Dendritic cell treated with granulocyte-macrophage colony-stimulating factor and Interleukin-4, amounts not matched to agents 40 ng/mL and 50 ng/mL, for 4 days (primary cell): ENCODE measurements at regions not wholly inside any gene's neighbourhood (a gene's known extent, or its start where the extent isn't known, plus 50 kb on each side); places are given as distances from the start of the nearest gene placed in this dataset.

ENCODE experiments used
- H3K27ac Mint-ChIP-seq: one replicate; pipeline ENCODE4 v1.8.0; 2022; ENCODE audit warnings: mild to moderate bottlenecking, mixed read lengths
- H3K27me3 Mint-ChIP-seq: one replicate; pipeline ENCODE4 v1.8.0; 2022; ENCODE audit warnings: mild to moderate bottlenecking, mixed read lengths
- H3K36me3 Mint-ChIP-seq: one replicate; pipeline ENCODE4 v1.8.0; 2022; ENCODE audit warnings: low read depth, mixed read lengths
- H3K4me1 Mint-ChIP-seq: one replicate; pipeline ENCODE4 v1.8.0; 2022; ENCODE audit warnings: low read depth, mixed read lengths
- H3K4me3 Mint-ChIP-seq: one replicate; pipeline ENCODE4 v1.8.0; 2022; ENCODE audit warnings: mild to moderate bottlenecking, moderate library complexity, mixed read lengths
- H3K9me3 Mint-ChIP-seq: one replicate; pipeline ENCODE4 v1.8.0; 2022; ENCODE audit warnings: mixed read lengths
- intact Hi-C: fragments of 100-400 bp; cut with micrococcal nuclease; formaldehyde crosslinking; loops from one replicate; pipeline ENCODE4 v1.15.0; 2022

DNA sequence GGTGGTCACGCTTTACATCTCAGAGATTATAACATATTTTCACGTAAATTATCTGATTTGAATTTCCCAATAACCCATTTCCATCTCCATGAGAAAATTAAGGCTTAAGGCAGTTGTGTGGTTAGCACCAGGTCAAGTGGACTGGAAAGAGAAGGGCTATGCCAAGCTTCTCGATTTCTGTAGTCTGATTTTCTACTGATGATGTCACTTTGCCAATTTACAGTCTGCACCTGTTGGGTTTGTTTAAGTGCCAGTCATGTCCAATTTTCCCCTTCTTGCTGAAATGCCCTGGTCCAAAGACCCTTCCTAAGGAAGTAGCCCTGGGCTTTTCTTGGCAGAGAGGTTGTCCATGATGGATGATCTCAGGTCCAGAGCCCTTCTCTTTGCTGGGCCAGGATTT lies 562.3 kb upstream of the BTBD3 start:
- no peak overlapping the region for H3K27ac Mint-ChIP-seq
- H3K36me3 Mint-ChIP-seq: no peaks in the 10 kb centered on the region
- no peak overlapping the region for H3K4me3 Mint-ChIP-seq
- no peaks in the 10 kb centered on the region for H3K9me3 Mint-ChIP-seq
- no peaks in the 10 kb centered on the region for H3K27me3 Mint-ChIP-seq
- peaks cover 5% of the 10 kb centered on the region for H3K4me1 Mint-ChIP-seq
- intact Hi-C loops: no loop called here

DNA sequence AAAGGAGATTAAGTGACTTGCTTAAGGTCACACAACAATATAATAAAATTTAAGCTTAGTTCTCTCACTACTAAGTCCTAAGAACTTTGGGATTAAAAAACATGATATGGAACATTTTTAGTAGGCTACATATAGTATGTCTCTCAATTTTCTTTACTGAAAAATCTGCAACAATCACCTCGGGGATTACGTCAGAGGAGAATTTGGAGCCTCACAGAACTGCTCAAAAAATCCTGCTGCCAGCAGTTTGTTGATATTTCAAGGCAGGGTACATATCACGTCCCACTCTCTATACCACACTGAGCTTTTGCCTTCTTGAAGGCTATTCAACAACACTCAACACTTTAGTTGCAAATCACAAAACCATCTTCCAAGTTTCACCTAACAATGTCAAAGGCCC lies 561.6 kb upstream of the BTBD3 start:
- Mint-ChIP-seq H3K4me3 (no peak overlapping the region), H3K9me3 (no peaks in the 10 kb centered on the region), H3K27me3 (no peaks in the 10 kb centered on the region), H3K27ac (no peak overlapping the region), H3K36me3 (no peaks in the 10 kb centered on the region), H3K4me1 (no peaks in the 10 kb centered on the region)
- intact Hi-C loops: no loop called here

DNA sequence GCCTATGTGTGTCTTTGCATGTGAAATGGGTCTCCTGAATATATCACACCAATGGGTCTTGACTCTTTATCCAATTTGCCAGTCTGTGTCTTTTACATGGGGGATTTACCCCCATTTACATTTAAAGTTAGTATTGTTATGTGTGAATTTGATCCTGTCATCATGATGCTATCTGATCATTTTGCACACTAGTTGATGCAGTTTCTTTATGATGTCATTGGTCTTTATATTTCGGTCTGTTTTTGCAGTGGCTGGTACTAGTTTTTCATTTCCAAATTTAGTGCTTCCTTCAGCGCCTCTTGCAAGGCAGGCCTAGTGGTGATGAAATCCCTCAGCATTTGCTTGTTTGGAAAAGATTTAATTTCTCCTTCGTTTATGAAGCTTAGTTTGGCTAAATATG lies 555.2 kb upstream of the BTBD3 start:
- no peaks in the 10 kb centered on the region for H3K27me3 Mint-ChIP-seq
- H3K4me1 Mint-ChIP-seq: no peaks in the 10 kb centered on the region
- peaks cover 27% of the 10 kb centered on the region for H3K9me3 Mint-ChIP-seq
- no peak overlapping the region for H3K4me3 Mint-ChIP-seq
- intact Hi-C loops: no loop called here
- H3K27ac Mint-ChIP-seq: no peak overlapping the region
- H3K36me3 Mint-ChIP-seq: no peaks in the 10 kb centered on the region

DNA sequence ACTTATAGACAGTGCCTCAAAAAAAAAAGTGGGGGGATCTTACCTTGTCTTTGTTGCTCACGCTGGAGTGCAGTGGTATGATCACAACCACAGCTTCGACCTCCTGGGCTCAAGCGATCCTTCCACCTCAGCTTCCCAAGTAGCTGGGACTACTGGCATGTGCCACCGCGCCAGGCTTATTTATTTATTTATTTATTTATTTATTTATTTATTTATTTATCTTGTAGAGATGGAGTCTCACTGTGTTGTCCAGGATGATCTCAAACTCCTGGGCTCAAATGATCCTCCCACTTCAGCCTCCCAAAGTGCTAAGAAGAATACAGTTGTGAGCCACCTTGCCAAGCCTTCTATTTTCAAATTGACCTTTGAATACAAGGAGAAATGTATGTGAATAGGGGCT lies 553.0 kb upstream of the BTBD3 start:
- Mint-ChIP-seq H3K36me3 (no peaks in the 10 kb centered on the region), H3K4me3 (no peak overlapping the region), H3K27ac (no peak overlapping the region), H3K9me3 (peaks cover 27% of the 10 kb centered on the region), H3K27me3 (no peaks in the 10 kb centered on the region), H3K4me1 (no peaks in the 10 kb centered on the region)
- intact Hi-C loops: no loop called here

DNA sequence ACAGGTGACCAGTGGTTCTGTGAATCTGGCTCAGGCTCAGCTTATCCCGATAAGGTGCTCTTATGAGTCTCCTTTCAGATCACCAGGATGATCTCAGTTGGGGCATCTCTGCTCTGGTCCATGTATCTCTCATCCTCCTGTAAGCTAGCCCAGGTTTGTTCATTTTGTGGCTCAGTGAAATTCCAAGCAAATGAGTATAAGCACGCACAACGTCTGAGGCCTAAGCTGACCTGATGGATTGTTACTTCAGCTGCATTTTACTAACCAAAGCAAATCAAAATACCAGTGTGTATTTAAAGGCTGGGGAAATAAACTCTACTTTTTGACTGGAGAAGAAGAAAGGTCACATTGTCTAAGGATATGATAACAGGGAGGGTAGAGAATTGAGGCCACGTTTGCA lies 551.0 kb upstream of the BTBD3 start:
- H3K4me3 Mint-ChIP-seq: no peak overlapping the region
- H3K9me3 Mint-ChIP-seq: peaks cover 27% of the 10 kb centered on the region
- no peaks in the 10 kb centered on the region for H3K27me3 Mint-ChIP-seq
- no peaks in the 10 kb centered on the region for H3K4me1 Mint-ChIP-seq
- intact Hi-C loops: no loop called here
- no peak overlapping the region for H3K27ac Mint-ChIP-seq
- H3K36me3 Mint-ChIP-seq: no peaks in the 10 kb centered on the region

DNA sequence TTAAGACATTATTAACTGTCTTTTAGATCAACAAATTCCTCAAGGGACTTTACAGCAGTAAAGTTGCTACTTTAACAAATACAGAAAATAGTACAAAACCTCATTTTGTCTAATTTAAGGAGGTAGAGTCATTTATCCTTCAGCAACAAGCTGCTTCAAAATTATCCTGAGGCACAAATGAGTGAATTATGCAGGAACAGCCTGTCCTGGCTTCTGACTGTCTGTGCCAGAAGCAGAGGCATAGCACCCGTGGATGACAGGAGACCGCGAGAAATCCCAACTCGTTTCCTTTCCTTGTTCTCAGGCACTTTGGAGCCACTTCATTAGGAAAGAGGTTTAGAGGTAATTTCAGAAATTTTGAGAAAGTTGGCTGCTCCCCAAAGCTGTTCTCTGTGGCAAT lies 549.2 kb upstream of the BTBD3 start:
- Mint-ChIP-seq H3K36me3 (no peaks in the 10 kb centered on the region), H3K27ac (no peak overlapping the region), H3K27me3 (no peaks in the 10 kb centered on the region), H3K9me3 (peaks cover 8% of the 10 kb centered on the region), H3K4me1 (no peaks in the 10 kb centered on the region), H3K4me3 (no peak overlapping the region)
- intact Hi-C loops: no loop called here

DNA sequence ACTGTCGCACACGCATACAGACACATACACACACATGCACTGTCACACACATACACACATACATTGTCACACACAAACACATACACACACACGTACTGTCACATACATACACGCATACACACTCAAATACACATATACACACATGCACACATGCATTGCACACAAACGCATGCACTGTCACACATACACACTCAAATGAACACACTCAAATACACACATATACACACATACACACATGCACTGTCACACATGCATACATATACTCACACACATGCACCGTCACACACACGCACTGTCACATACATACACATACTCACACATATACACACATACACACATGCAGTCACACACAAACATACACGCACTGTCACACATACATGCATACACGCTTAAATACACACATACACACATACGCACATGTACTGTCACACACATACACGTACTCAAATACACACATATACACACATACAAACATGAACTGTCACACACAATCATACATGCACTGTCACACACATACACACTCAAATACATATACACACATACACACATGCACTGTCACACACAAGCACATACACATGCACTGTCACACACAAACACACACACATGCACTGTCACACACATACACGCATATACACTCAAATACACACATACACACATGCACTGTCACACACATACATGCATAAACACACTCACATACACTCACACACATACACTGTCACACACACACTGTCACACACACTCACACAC lies 548.6 kb upstream of the BTBD3 start:
- Mint-ChIP-seq H3K27ac (no peak overlapping the region), H3K9me3 (peaks cover 2% of the 10 kb centered on the region), H3K4me3 (no peak overlapping the region), H3K4me1 (no peaks in the 10 kb centered on the region), H3K27me3 (no peaks in the 10 kb centered on the region), H3K36me3 (no peaks in the 10 kb centered on the region)
- intact Hi-C loops: no loop called here

DNA sequence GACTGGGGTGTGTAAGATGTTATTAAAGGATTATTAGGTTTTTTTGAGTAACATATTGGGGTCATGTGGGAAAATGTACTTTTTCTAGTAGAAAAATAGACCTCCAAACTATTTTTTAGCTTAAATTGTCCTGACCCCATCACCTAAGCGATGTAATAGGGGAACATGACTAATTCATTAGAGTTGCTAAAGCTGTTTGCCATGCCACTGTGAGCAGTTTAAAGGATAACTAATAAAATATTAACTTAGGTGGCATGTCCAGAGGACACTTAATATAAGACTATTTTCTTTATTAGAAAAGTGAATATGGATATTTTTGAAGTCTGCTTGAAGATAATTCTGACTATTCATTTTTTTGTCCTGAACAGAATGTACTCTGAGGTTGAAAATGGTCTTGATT lies 545.9 kb upstream of the BTBD3 start:
- Mint-ChIP-seq H3K4me3 (no peak overlapping the region), H3K27ac (no peak overlapping the region), H3K36me3 (no peaks in the 10 kb centered on the region), H3K9me3 (no peaks in the 10 kb centered on the region), H3K27me3 (no peaks in the 10 kb centered on the region), H3K4me1 (no peaks in the 10 kb centered on the region)
- intact Hi-C loops: no loop called here

DNA sequence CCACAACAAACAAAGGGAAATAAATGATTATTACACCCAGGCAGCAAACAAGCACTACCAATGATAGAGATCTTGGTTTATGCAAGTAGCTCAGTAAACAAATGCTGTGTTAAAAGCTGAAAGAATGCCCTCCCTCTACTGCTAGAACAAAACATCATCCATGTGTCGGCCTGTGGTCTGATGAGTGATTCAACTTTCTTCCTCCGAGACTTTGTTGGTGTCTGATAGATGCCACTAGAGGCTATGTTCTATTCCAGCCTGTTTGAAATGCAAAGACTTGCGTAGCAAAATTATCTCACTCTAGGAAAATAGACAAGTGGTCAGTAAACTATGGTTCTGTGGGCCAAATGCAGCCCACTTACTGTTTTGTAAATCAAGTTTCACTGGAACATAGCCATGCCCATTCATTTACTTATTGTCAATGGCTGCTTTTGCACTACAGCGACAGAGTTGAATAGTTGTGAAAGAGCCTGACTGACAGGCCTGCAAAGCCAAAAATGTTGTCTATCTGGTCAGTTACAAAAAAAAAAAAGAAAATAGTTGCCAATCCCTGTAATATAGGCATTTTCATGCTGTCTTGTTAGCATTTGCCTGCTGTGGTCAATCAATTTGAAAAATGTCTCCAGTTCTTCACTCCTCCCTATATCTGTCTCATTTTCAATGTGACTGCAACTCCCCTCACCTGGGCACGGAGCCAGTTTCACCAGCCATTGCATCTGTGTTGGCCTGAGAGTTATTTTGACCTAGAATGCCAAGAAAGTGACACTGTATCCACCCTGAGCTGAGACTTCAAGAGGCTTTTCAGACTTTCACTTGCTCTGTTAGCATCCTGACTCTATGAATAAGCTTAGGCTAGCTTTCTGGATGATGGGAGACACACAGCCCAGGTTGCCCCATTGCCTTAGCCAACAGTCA lies 544.6 kb upstream of the BTBD3 start:
- no peaks in the 10 kb centered on the region for H3K9me3 Mint-ChIP-seq
- H3K27ac Mint-ChIP-seq: no peak overlapping the region
- no peaks in the 10 kb centered on the region for H3K4me1 Mint-ChIP-seq
- H3K27me3 Mint-ChIP-seq: no peaks in the 10 kb centered on the region
- intact Hi-C loops: no loop called here
- no peak overlapping the region for H3K4me3 Mint-ChIP-seq
- H3K36me3 Mint-ChIP-seq: no peaks in the 10 kb centered on the region

DNA sequence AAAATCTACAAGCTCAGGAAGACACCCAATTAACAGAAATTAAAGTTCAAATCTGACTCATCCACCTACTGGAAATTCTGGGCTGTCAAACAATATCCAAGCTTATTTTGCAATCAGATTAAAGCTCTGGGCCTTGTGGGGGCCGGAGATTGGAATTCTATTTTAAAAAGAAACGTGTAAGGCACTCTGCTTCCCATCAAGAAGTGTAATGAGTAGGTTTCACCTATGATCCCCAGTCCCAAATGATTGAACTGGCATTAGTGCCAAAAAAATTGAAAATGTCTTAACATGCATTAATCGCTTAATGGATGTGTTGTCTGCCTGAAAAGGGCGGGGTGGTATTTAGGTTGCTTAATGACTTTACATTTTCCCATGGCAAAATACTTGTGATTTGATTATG lies 542.4 kb upstream of the BTBD3 start:
- Mint-ChIP-seq H3K4me1 (no peaks in the 10 kb centered on the region), H3K9me3 (no peaks in the 10 kb centered on the region), H3K27me3 (no peaks in the 10 kb centered on the region), H3K27ac (no peak overlapping the region), H3K4me3 (no peak overlapping the region), H3K36me3 (no peaks in the 10 kb centered on the region)
- intact Hi-C loops: no loop called here

DNA sequence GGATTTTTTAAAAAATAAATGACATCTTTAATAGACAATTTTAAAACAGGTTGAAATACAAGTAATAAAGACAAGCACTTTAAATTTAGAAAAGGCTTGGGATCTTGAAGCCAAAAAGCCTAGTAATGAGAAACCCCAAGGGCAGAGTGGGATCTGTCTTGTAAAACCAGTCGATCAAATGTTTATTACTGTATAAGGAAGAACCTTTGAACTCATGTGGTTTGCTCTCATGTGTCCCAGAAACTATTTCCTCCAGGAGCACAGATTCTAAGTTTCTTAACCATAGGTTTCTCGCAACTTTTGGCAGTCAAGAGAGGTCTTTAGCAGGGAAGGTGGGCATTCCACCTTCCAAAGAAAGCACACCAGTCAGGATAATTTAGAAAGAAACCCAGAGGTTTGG lies 541.7 kb upstream of the BTBD3 start:
- Mint-ChIP-seq H3K4me1 (no peaks in the 10 kb centered on the region), H3K27ac (no peak overlapping the region), H3K4me3 (no peak overlapping the region), H3K9me3 (no peaks in the 10 kb centered on the region), H3K27me3 (no peaks in the 10 kb centered on the region), H3K36me3 (no peaks in the 10 kb centered on the region)
- intact Hi-C loops: no loop called here

DNA sequence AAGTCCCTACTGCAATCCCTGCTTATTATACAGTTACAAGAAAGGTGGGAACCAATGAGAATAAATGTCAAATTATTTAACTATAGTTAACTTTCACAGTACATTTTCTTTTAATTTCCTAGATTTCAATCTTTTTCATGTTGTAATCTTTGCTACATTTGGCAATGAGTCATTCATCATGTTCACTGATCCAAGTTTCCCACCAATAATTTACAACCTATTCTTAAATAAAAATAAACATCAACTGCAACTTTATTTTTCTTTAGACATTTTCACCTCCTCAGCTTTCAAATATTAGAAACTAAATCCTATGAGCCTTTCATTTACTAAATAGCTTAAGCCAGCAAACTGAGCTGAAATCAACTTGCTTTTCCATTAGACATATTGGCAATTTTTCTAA lies 541.3 kb upstream of the BTBD3 start:
- Mint-ChIP-seq H3K36me3 (no peaks in the 10 kb centered on the region), H3K9me3 (no peaks in the 10 kb centered on the region), H3K27ac (no peak overlapping the region), H3K4me1 (no peaks in the 10 kb centered on the region), H3K27me3 (no peaks in the 10 kb centered on the region), H3K4me3 (no peak overlapping the region)
- intact Hi-C loops: no loop called here

DNA sequence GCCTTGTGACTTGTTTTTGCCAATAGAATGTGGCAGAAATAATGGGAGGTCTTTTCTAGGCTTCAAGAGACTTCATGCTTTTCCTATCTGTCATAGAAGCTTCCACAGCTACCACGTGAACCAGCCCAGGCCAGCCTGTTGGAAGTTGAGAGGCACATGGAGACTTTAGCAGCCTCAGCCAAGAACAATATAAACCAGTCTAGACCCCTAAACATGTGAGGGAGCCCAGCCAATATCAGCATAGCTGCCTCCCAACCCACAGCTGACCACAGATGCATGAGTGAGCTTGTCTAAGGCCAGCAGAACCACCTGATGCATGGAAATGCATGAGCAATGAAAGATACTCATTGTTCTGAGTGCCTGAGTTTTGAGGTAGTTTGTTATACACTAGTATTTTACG lies 540.7 kb upstream of the BTBD3 start:
- intact Hi-C loops: no loop called here
- peaks cover 4% of the 10 kb centered on the region for H3K9me3 Mint-ChIP-seq
- H3K4me3 Mint-ChIP-seq: no peak overlapping the region
- H3K27me3 Mint-ChIP-seq: no peaks in the 10 kb centered on the region
- H3K27ac Mint-ChIP-seq: no peak overlapping the region
- H3K36me3 Mint-ChIP-seq: no peaks in the 10 kb centered on the region
- H3K4me1 Mint-ChIP-seq: no peaks in the 10 kb centered on the region

DNA sequence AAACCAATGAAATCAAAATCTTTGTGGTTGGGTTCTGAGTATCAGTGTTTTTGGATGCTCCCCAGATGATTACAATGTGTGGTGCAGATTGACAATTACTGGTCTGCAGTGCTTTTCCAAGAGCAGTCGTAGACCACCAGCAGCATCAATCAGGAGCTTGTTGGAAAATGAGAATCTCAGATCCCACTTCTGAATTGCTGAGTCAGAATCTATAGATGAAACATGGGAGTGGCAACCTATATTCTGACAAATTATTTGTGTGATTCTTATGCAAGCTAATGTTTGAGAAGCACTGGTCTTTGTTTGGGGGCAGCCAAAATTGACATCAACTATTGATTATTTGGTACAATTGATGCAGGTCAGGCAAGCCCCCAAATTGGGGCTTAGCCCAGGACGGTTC lies 539.9 kb upstream of the BTBD3 start:
- H3K27me3 Mint-ChIP-seq: no peaks in the 10 kb centered on the region
- H3K36me3 Mint-ChIP-seq: no peaks in the 10 kb centered on the region
- no peak overlapping the region for H3K27ac Mint-ChIP-seq
- no peaks in the 10 kb centered on the region for H3K4me1 Mint-ChIP-seq
- no peak overlapping the region for H3K4me3 Mint-ChIP-seq
- H3K9me3 Mint-ChIP-seq: peaks cover 10% of the 10 kb centered on the region
- intact Hi-C loops: no loop called here
